Heart left ventricle (tissue), 16 donors: ENCODE measurements at regions not wholly inside any gene's neighbourhood (a gene's known extent, or its start where the extent isn't known, plus 50 kb on each side); places are given as distances from the start of the nearest gene placed in this dataset.
A peak's percentile ranks its signal among the peaks of the same experiment; 100 is the strongest.

ENCODE experiments used
- ATAC-seq, 4 donors: fragments of 200-7000 bp; cut with Tn5 transposase; one replicate each; pipeline ENCODE4 v1.9.1; 2020 to 2022; ENCODE audit warnings: moderate library complexity in 4 of 4, mild to moderate bottlenecking in 3 of 4, moderate number of reproducible peaks in 1 of 4
- DNase-seq, 5 donors: peaks; one replicate each; pipeline ENCODE4 v3.0.0-alpha.2; 2020
- H3K27ac ChIP-seq, 12 donors: fragments of 200-600 bp; sonication (generic) in 4 of 12; one replicate each; pipeline versions ENCODE4 v1.5.0 to v1.8.0; 2016 to 2022; ENCODE audit warnings: mild to moderate bottlenecking in 2 of 12
- H3K27me3 ChIP-seq, 9 donors: fragments of 200-600 bp; sonication (generic) in 2 of 9; one replicate each; pipeline versions ENCODE4 v1.5.1 to v1.8.0; 2016 to 2022; ENCODE audit warnings: mild to moderate bottlenecking in 3 of 9
- H3K36me3 ChIP-seq, 9 donors: fragments of 200-600 bp; sonication (generic) in 2 of 9; one replicate each; pipeline versions ENCODE4 v1.5.0 to v1.8.0; 2018 to 2022; ENCODE audit warnings: mild to moderate bottlenecking in 2 of 9
- H3K4me1 ChIP-seq, 12 donors: fragments of 200-600 bp; sonication (generic) in 4 of 12; one replicate each; pipeline versions ENCODE4 v1.5.0 to v1.8.0; 2016 to 2022; ENCODE audit warnings: mild to moderate bottlenecking in 3 of 12
- H3K4me3 ChIP-seq, 12 donors: fragments of 200-600 bp; sonication (generic) in 4 of 12; one replicate each; pipeline versions ENCODE4 v1.5.0 to v1.8.0; 2017 to 2022; ENCODE audit warnings: mild to moderate bottlenecking in 9 of 12, moderate library complexity in 4 of 12
- H3K9me3 ChIP-seq, 12 donors: fragments of 200-600 bp; sonication (generic) in 4 of 12; one replicate each; pipeline versions ENCODE4 v1.5.0 to v1.8.0; 2016 to 2022; ENCODE audit warnings: mild to moderate bottlenecking in 1 of 12
- CTCF ChIP-seq, 12 donors: fragments of 200-600 bp; sonication (generic) in 4 of 12; IDR thresholded peaks; one replicate each; pipeline versions ENCODE4 v1.5.0 to v1.8.0; 2018 to 2022; ENCODE audit warnings: antibody characterized with exemption in 12 of 12, mild to moderate bottlenecking in 5 of 12
- POLR2A ChIP-seq, 2 donors: fragments of 450-650 bp; IDR thresholded peaks; one replicate each; pipeline ENCODE4 v1.6.1; 2017; ENCODE audit warnings: antibody characterized with exemption in 2 of 2, mild to moderate bottlenecking in 2 of 2, moderate library complexity in 2 of 2
- WGBS, 4 donors: extraction: QIAGEN DNeasy Blood & Tissue Kit in 2 of 4; methylation state at CpG; one replicate each; pipeline versions ENCODE4 v1.1.5 to v1.1.7; 2013 to 2018; 5-methylcytosine and 5-hydroxymethylcytosine counted together
- intact Hi-C, 10 donors: fragments of 100-400 bp; cut with DNase I; formaldehyde crosslinking; loops; one replicate each; pipeline versions ENCODE4 v1.11.1 to v1.14.2; 2022
- donor health status: ischemic (EF 13 %, LVEDD 7.1; RV severe dilation, severe dysfunction).
- donor health status: healthy with polysubstance abuse.
- donor health status: DM: no; HTN: yes; CAD: no.
- donor health status: DM: no; HTN: no; CAD: no.
- donor health status: ischemic (EF 25% LVEDD 6.9; RV normal size, moderate dysfunction).
- donor health status: ischemic (EF 25% LVEDD 5.7; RV mildly dilated, moderate dysfunction).
- donor health status: healthy.
- donor health status: DM: yes; HTN: yes; CAD: no.
- donor health status: ischemic (EF 35%, LVEDD 5.7; RV mildly dilated, moderate dysfunction).
- donor health status: nonischemic (EF 11% LVEDD 7.7; RV severe dilation, severe dysfunction).
- donor health status: DM: yes; HTN: yes; CAD: no.
- donor health status: PGD.
- donor health status: ischemic (EF 29% LVEDD 5.4; RV normal size, mild dysfunction).
- donor health status: nonischemic (EF 23%, LVEDD 6.1; RV moderate dilation, normal function).

GRCh38 chr6:3566812-3567211, 110.0 kb upstream of the SLC22A23 start:
- no peaks in the 10 kb centered on the region for H3K9me3 ChIP-seq
- H3K27me3 ChIP-seq, result peaks cover 0 to 2% (median 0%) of the 10 kb centered on the region in 9 donors
- DNase-seq (no peak), ATAC-seq (no peak)
- H3K27ac ChIP-seq, result no peak overlapping the region
- intact Hi-C loops, result no loop called here
- no peak overlapping the region for H3K4me3 ChIP-seq
- no peaks in the 10 kb centered on the region for H3K36me3 ChIP-seq
- TF ChIP-seq POLR2A (IDR thresholded peaks at IDR 0.05) (no peak), CTCF (IDR thresholded peaks at IDR 0.05) (no peak)
- peaks cover 0 to 5% (median 0%) of the 10 kb centered on the region in 12 donors for H3K4me1 ChIP-seq
- WGBS, 4 donors, result 93 to 96% (median 95%) methylated on average over 8 of the region's 8 CpGs

- peaks cover 0 to 11% (median 0%) of the 10 kb centered on the region in 12 donors for H3K4me1 ChIP-seq
- H3K27ac ChIP-seq, result no peak overlapping the region
- H3K9me3 ChIP-seq, result no peaks in the 10 kb centered on the region
- WGBS, 4 donors, result 87 to 92% (median 89%) methylated on average over 3 of the region's 3 CpGs
- intact Hi-C loops, result no loop called here
- no peaks in the 10 kb centered on the region for H3K36me3 ChIP-seq
- ATAC-seq, result no peak
- DNase-seq, result no peak
- H3K27me3 ChIP-seq, result peaks cover 0 to 2% (median 0%) of the 10 kb centered on the region in 9 donors
- H3K4me3 ChIP-seq, result no peak overlapping the region
- TF ChIP-seq CTCF (IDR thresholded peaks at IDR 0.05) (no peak), POLR2A (IDR thresholded peaks at IDR 0.05) (no peak)
Measured at GRCh38 chr6:3565291-3565690, 108.4 kb upstream of the SLC22A23 start.

GRCh38 chr6:3561725-3562124, 104.9 kb upstream of the SLC22A23 start:
- Histone ChIP-seq H3K27ac (peak overlapping the region in 1 of 12 donors; percentile 17), H3K27me3 (no peaks in the 10 kb centered on the region), H3K4me3 (no peak overlapping the region), H3K4me1 (peaks cover 0 to 11% (median 0%) of the 10 kb centered on the region in 12 donors), H3K36me3 (no peaks in the 10 kb centered on the region), H3K9me3 (no peaks in the 10 kb centered on the region)
- TF ChIP-seq CTCF (IDR thresholded peaks at IDR 0.05) (no peak), POLR2A (IDR thresholded peaks at IDR 0.05) (no peak)
- DNase-seq, result no peak
- ATAC-seq, result no peak
- 42 to 60% (median 50%) methylated on average over 1 of the region's 1 CpG for WGBS, 4 donors
- intact Hi-C loops, result no loop called here

GRCh38 chr6:3560211-3560610, 103.4 kb upstream of the SLC22A23 start:
- Histone ChIP-seq H3K4me3 (no peak overlapping the region), H3K36me3 (no peaks in the 10 kb centered on the region), H3K27ac (no peak overlapping the region), H3K4me1 (peaks cover 0 to 11% (median 0%) of the 10 kb centered on the region in 12 donors), H3K9me3 (peaks cover 0 to 3% (median 0%) of the 10 kb centered on the region in 12 donors), H3K27me3 (no peaks in the 10 kb centered on the region)
- ATAC-seq (no peak), DNase-seq (no peak)
- no peak for TF ChIP-seq CTCF (IDR thresholded peaks at IDR 0.05)
- TF ChIP-seq POLR2A (IDR thresholded peaks at IDR 0.05), result no peak
- intact Hi-C loops, result no loop called here
- 94 to 98% (median 96%) methylated on average over 1 of the region's 1 CpG for WGBS, 4 donors
